Gastroesophageal sphincter (tissue), 4 donors: ENCODE measurements at regions not wholly inside any gene's neighbourhood (a gene's known extent, or its start where the extent isn't known, plus 50 kb on each side); places are given as distances from the start of the nearest gene placed in this dataset.
"Not testable (repeated sequence)": the region's sequence is repeated elsewhere in the genome, so short reads cannot be mapped to it uniquely, and the experiment has no call there.

Experiments used
- ATAC-seq: fragments of 150-250 bp; one replicate; pipeline ENCODE4 v1.9.1; 2016; ENCODE audit warnings: mild to moderate bottlenecking, moderate library complexity
- H3K27ac ChIP-seq, 4 donors: fragments of 200-600 bp; sonication (generic) in 3 of 4; 1 replicate in 3 of 4; 2 replicates in 1 of 4; pipeline ENCODE4 v1.5.1; 2016 to 2019
- H3K27me3 ChIP-seq: fragments of 200-600 bp; sonication (generic); one replicate; pipeline ENCODE4 v1.5.1; 2019
- H3K36me3 ChIP-seq, 2 donors: fragments of 200-600 bp; sonication (generic); one replicate each; pipeline ENCODE4 v1.5.1; 2019; ENCODE audit warnings: control low read depth in 1 of 2
- H3K4me1 ChIP-seq, 3 donors: fragments of 200-600 bp; sonication (generic); 1 replicate in 2 of 3; 2 replicates in 1 of 3; pipeline ENCODE4 v1.5.1; 2016 to 2019; ENCODE audit warnings: control low read depth in 2 of 3
- H3K4me3 ChIP-seq, 2 donors: fragments of 200-600 bp; sonication (generic); one replicate each; pipeline ENCODE4 v1.5.1; 2019; ENCODE audit warnings: mild to moderate bottlenecking in 1 of 2, moderate library complexity in 1 of 2
- H3K9me3 ChIP-seq, 3 donors: fragments of 200-600 bp; sonication (generic); one replicate each; pipeline ENCODE4 v1.5.1; 2017 to 2019; ENCODE audit warnings: control low read depth in 2 of 3
- CTCF ChIP-seq, 4 experiments: fragments of 200-600 bp in 2 of 4; fragments of 450-650 bp in 2 of 4; sonication (generic) in 1 of 4; IDR thresholded peaks; one replicate each; pipeline ENCODE4 v1.5.1; 2017 to 2019; ENCODE audit warnings: antibody characterized with exemption in 4 of 4, mild to moderate bottlenecking in 2 of 4, moderate library complexity in 2 of 4
- EP300 ChIP-seq: sonication (generic); formaldehyde crosslinking; IDR thresholded peaks from one replicate; pipeline ENCODE4 v1.6.1; 2017; ENCODE audit warnings: antibody characterized with exemption, mild to moderate bottlenecking
- POLR2A ChIP-seq, 2 donors: fragments of 450-650 bp; IDR thresholded peaks; one replicate each; pipeline ENCODE4 v1.6.1; 2017; ENCODE audit warnings: antibody characterized with exemption in 2 of 2, mild to moderate bottlenecking in 2 of 2, moderate library complexity in 1 of 2
- POLR2AphosphoS5 ChIP-seq: sonication (generic); formaldehyde crosslinking; IDR thresholded peaks from one replicate; pipeline ENCODE4 v1.6.1; 2017; ENCODE audit warnings: antibody characterized with exemption
- WGBS, 2 donors: methylation state at CpG; one replicate each; pipeline ENCODE4 v1.1.5; 2018; ENCODE audit warnings: low coverage in 1 of 2; 5-methylcytosine and 5-hydroxymethylcytosine counted together

- H3K27me3 ChIP-seq: no peaks in the 10 kb centered on the region
Observed at GRCh38 chr10:28471652-28472050, 61.3 kb upstream of the WAC start.

GRCh38 chr10:28478646-28479045, 54.3 kb upstream of the WAC start:
- H3K4me3 ChIP-seq: no peak overlapping the region
- 17 to 29% methylated on average over 1 of the region's 1 CpG for WGBS, 2 donors
- H3K36me3 ChIP-seq: no peaks in the 10 kb centered on the region

More at GRCh38 chr10:28471652-28472050, 61.3 kb upstream of the WAC start:
- ATAC-seq: no peak
- WGBS, 2 donors: 92% methylated on average over 2 of the region's 6 CpGs; no CpG with 5 or more reads in 1 of the 2 donors
- H3K4me3 ChIP-seq: no peak overlapping the region
- no peak overlapping the region for H3K27ac ChIP-seq
- TF ChIP-seq EP300 (no peak), CTCF (IDR thresholded peaks at IDR 0.05) (no peak), POLR2AphosphoS5 (no peak), POLR2A (IDR thresholded peaks at IDR 0.05) (no peak)
- no peaks in the 10 kb centered on the region for H3K36me3 ChIP-seq
- no peaks in the 10 kb centered on the region for H3K9me3 ChIP-seq
- no peaks in the 10 kb centered on the region for H3K4me1 ChIP-seq

GRCh38 chr10:28479425-28479865, 53.5 kb upstream of the WAC start:
- 11% methylated on average over 3 of the region's 5 CpGs; no CpG with 5 or more reads in 1 of the 2 donors for WGBS, 2 donors
- no peaks in the 10 kb centered on the region for H3K36me3 ChIP-seq
- H3K27ac ChIP-seq: no peak overlapping the region
- H3K4me1 ChIP-seq: no peaks in the 10 kb centered on the region
- no peak for ATAC-seq
- TF ChIP-seq CTCF (IDR thresholded peaks at IDR 0.05) (no peak), EP300 (no peak), POLR2A (IDR thresholded peaks at IDR 0.05) (no peak), POLR2AphosphoS5 (no peak)
- peaks cover 0 to 5% (median 0%) of the 10 kb centered on the region in 3 donors for H3K9me3 ChIP-seq
- H3K4me3 ChIP-seq: no peak overlapping the region
- H3K27me3 ChIP-seq: no peaks in the 10 kb centered on the region

More at GRCh38 chr10:28478646-28479045, 54.3 kb upstream of the WAC start:
- Histone ChIP-seq H3K4me1 (no peaks in the 10 kb centered on the region), H3K9me3 (peaks cover 0 to 5% (median 0%) of the 10 kb centered on the region in 3 donors), H3K27me3 (no peaks in the 10 kb centered on the region), H3K27ac (no peak overlapping the region)
- ATAC-seq: no peak
- TF ChIP-seq CTCF (IDR thresholded peaks at IDR 0.05) (no peak), POLR2AphosphoS5 (no peak), POLR2A (IDR thresholded peaks at IDR 0.05) (no peak), EP300 (no peak)

GRCh38 chr10:28479927-28480627, 52.8 kb upstream of the WAC start:
- H3K4me3 ChIP-seq: no peak overlapping the region
- no peaks in the 10 kb centered on the region for H3K4me1 ChIP-seq
- H3K36me3 ChIP-seq: no peaks in the 10 kb centered on the region
- H3K9me3 ChIP-seq: peaks cover 0 to 5% (median 0%) of the 10 kb centered on the region in 3 donors
- no peaks in the 10 kb centered on the region for H3K27me3 ChIP-seq
- WGBS, 2 donors: 50 to 89% methylated on average over 1 to 4 of the region's 4 CpGs
- no peak for ATAC-seq
- no peak for TF ChIP-seq POLR2AphosphoS5
- no peak for TF ChIP-seq EP300
- TF ChIP-seq POLR2A (IDR thresholded peaks at IDR 0.05): no peak
- no peak for TF ChIP-seq CTCF (IDR thresholded peaks at IDR 0.05)
- no peak overlapping the region for H3K27ac ChIP-seq

- no peak overlapping the region for H3K4me3 ChIP-seq
- no peaks in the 10 kb centered on the region for H3K36me3 ChIP-seq
- TF ChIP-seq POLR2AphosphoS5: no peak
- TF ChIP-seq POLR2A (IDR thresholded peaks at IDR 0.05): no peak
- TF ChIP-seq EP300: no peak
- TF ChIP-seq CTCF (IDR thresholded peaks at IDR 0.05): no peak
- H3K27ac ChIP-seq: no peak overlapping the region
- no peak for ATAC-seq
- WGBS, 2 donors: 69 to 88% methylated on average over 3 of the region's 3 CpGs
- no peaks in the 10 kb centered on the region for H3K4me1 ChIP-seq
- H3K27me3 ChIP-seq: no peaks in the 10 kb centered on the region
- peaks cover 0 to 5% (median 0%) of the 10 kb centered on the region in 3 donors for H3K9me3 ChIP-seq
Observed at GRCh38 chr10:28480628-28480965, 52.3 kb upstream of the WAC start.

GRCh38 chr10:28481346-28481745, 51.6 kb upstream of the WAC start:
- not testable (repeated sequence) for ATAC-seq, H3K27me3 ChIP-seq, H3K9me3 ChIP-seq, H3K27ac ChIP-seq, H3K4me1 ChIP-seq, H3K36me3 ChIP-seq, H3K4me3 ChIP-seq
- WGBS, 2 donors: 61 to 78% methylated on average over 3 to 5 of the region's 5 CpGs
